IMR-90 (cell line): ENCODE measurements at regions not wholly inside any gene's neighbourhood (a gene's known extent, or its start where the extent isn't known, plus 50 kb on each side); places are given as distances from the start of the nearest gene placed in this dataset.

Source experiments
- ATAC-seq: fragments of 200-7000 bp; cut with Tn5 transposase; 2 replicates; pipeline ENCODE4 v1.9.1; 2020; ENCODE audit warnings: low read depth, mild to moderate bottlenecking, moderate library complexity
- BruUV-seq: library from RNA; stranded (reverse); fragments of 400-500 nt; replicated peaks from 2 replicates; lab custom pipeline; 2021; lab: Mats Ljungman, UMichigan
- CTCF ChIA-PET: fragments of 300-600 bp; formaldehyde crosslinking; extraction: SDS; loops from one replicate; lab custom pipeline; 2021; ENCODE audit warnings: antibody characterized with exemption; lab: Yijun Ruan, JAX
- POLR2A ChIA-PET: fragments of 300-600 bp; sonication (Branson Sonifier 250); formaldehyde crosslinking; loops from one replicate; lab custom pipeline; 2022; ENCODE audit warnings: antibody characterized with exemption; ENCODE audit not compliant: unreplicated experiment; lab: Charles Lee
- DNase-seq: peaks from one replicate; pipeline ENCODE4 v3.0.0; 2013
- H2AFZ ChIP-seq: replicated peaks from 2 replicates; pipeline ENCODE3; 2013; ENCODE audit warnings: low read length, mild to moderate bottlenecking; ENCODE audit not compliant: poor library complexity
- H2AK5ac ChIP-seq: 2 replicates; pipeline ENCODE4 v1.6.1; 2013; ENCODE audit warnings: low read depth, low read length, inconsistent platforms
- H2AK9ac ChIP-seq: replicated peaks from 2 replicates; pipeline ENCODE3; 2013; ENCODE audit warnings: mild to moderate bottlenecking, low read depth, low read length, moderate library complexity; ENCODE audit not compliant: poor library complexity
- H2BK120ac ChIP-seq: 2 replicates; pipeline ENCODE4 v1.6.1; 2013; ENCODE audit warnings: low read depth, low read length, inconsistent platforms
- H2BK15ac ChIP-seq: 3 replicates; pipeline ENCODE4 v1.6.1; 2013; ENCODE audit warnings: low read depth, low read length, inconsistent platforms
- H2BK20ac ChIP-seq: 2 replicates; pipeline ENCODE4 v1.6.1; 2013; ENCODE audit warnings: low read depth, mild to moderate bottlenecking, inconsistent platforms, low read length, moderate library complexity
- H2BK5ac ChIP-seq: 2 replicates; pipeline ENCODE4 v1.6.1; 2013; ENCODE audit warnings: mild to moderate bottlenecking, low read depth, low read length, inconsistent platforms; ENCODE audit not compliant: poor library complexity, severe bottlenecking
- H3K14ac ChIP-seq: replicated peaks from 2 replicates; pipeline ENCODE4 v1.6.1; 2013; ENCODE audit warnings: low read depth, low read length, inconsistent platforms
- H3K18ac ChIP-seq: 2 replicates; pipeline ENCODE4 v1.6.1; 2013; ENCODE audit warnings: low read depth, low read length, control low read depth
- H3K23ac ChIP-seq: 2 replicates; pipeline ENCODE4 v1.6.1; 2013; ENCODE audit warnings: low read depth, low read length, inconsistent platforms
- H3K27ac ChIP-seq: 2 replicates; pipeline ENCODE4 v1.5.1; 2013; ENCODE audit warnings: mild to moderate bottlenecking, control low read depth, low read length; ENCODE audit not compliant: insufficient read depth
- H3K27me3 ChIP-seq: 2 replicates; pipeline ENCODE4 v1.6.1; 2013; ENCODE audit warnings: low read length; ENCODE audit not compliant: control insufficient read depth, insufficient read depth
- H3K36me3 ChIP-seq: 2 replicates; pipeline ENCODE4 v1.6.1; 2013; ENCODE audit warnings: low read length, mixed read lengths; ENCODE audit not compliant: control insufficient read depth, insufficient read depth
- H3K4ac ChIP-seq: 2 replicates; pipeline ENCODE4 v1.6.1; 2013; ENCODE audit warnings: low read depth, low read length, inconsistent platforms
- H3K4me1 ChIP-seq: 2 replicates; pipeline ENCODE4 v1.6.1; 2013; ENCODE audit warnings: low read length, mixed read lengths; ENCODE audit not compliant: control insufficient read depth, insufficient read depth
- H3K4me2 ChIP-seq: 2 replicates; pipeline ENCODE4 v1.6.1; 2013; ENCODE audit warnings: low read depth, mild to moderate bottlenecking, control low read depth, low read length, moderate library complexity
- H3K4me3 ChIP-seq: 2 replicates; pipeline ENCODE4 v1.5.1; 2013; ENCODE audit warnings: low read depth, mild to moderate bottlenecking, control low read depth, low read length, moderate library complexity; ENCODE audit not compliant: insufficient read depth
- H3K56ac ChIP-seq: 2 replicates; pipeline ENCODE4 v1.6.1; 2013; ENCODE audit warnings: low read length, inconsistent platforms; ENCODE audit not compliant: insufficient read depth; ENCODE audit errors: extremely low read depth
- H3K79me1 ChIP-seq, 2 experiments: 2 replicates each; pipeline ENCODE4 v1.6.1; 2013; ENCODE audit warnings: low read length in 2 of 2, inconsistent platforms in 1 of 2, low read depth in 1 of 2
- H3K9ac ChIP-seq: 2 replicates; pipeline ENCODE4 v1.6.1; 2013; ENCODE audit warnings: low read depth, low read length, control low read depth
- H3K9me1 ChIP-seq: 2 replicates; pipeline ENCODE4 v1.6.1; 2013; ENCODE audit warnings: low read length, inconsistent platforms; ENCODE audit not compliant: insufficient read depth
- H3K9me3 ChIP-seq: 2 replicates; pipeline ENCODE4 v1.6.1; 2013; ENCODE audit warnings: low read length; ENCODE audit not compliant: control insufficient read depth, insufficient read depth
- H4K20me1 ChIP-seq: 2 replicates; pipeline ENCODE4 v1.6.1; 2013; ENCODE audit warnings: low read length, inconsistent platforms; ENCODE audit not compliant: insufficient read depth
- H4K5ac ChIP-seq: 2 replicates; pipeline ENCODE4 v1.6.1; 2013; ENCODE audit warnings: mild to moderate bottlenecking, low read depth, low read length, control low read depth
- H4K8ac ChIP-seq, 2 experiments: 2 replicates each; pipeline ENCODE4 v1.6.1; 2013; ENCODE audit warnings: low read depth in 2 of 2, low read length in 2 of 2, control low read depth in 1 of 2, inconsistent platforms in 1 of 2
- H4K91ac ChIP-seq: 2 replicates; pipeline ENCODE4 v1.6.1; 2013; ENCODE audit warnings: low read depth, low read length, inconsistent platforms; ENCODE audit not compliant: insufficient read depth
- BHLHE40 ChIP-seq: fragments of 150-350 bp; IDR thresholded peaks from 2 replicates; pipeline ENCODE4 v1.6.1; 2016; ENCODE audit warnings: mild to moderate bottlenecking, low read depth, low read length
- CEBPB ChIP-seq: IDR thresholded peaks from 2 replicates; pipeline ENCODE4 v1.6.1; 2012; ENCODE audit warnings: low read depth, low read length, improper control_type of control experiment
- CHD1 ChIP-seq: IDR thresholded peaks from 2 replicates; pipeline ENCODE4 v1.6.1; 2012; ENCODE audit warnings: low read depth, low read length, improper control_type of control experiment
- ELK1 ChIP-seq: fragments of 150-350 bp; IDR thresholded peaks from 2 replicates; pipeline ENCODE4 v1.6.1; 2016; ENCODE audit warnings: low read depth, mild to moderate bottlenecking, low read length, moderate library complexity, borderline replicate concordance
- FOS ChIP-seq: fragments of 150-350 bp; IDR thresholded peaks from 2 replicates; pipeline ENCODE4 v1.6.1; 2016; ENCODE audit warnings: low read depth, low read length
- MAFK ChIP-seq: IDR thresholded peaks from 2 replicates; pipeline ENCODE4 v1.6.1; 2012; ENCODE audit warnings: low read depth, low read length, improper control_type of control experiment
- MXI1 ChIP-seq: IDR thresholded peaks from 2 replicates; pipeline ENCODE4 v1.6.1; 2012; ENCODE audit warnings: low read depth, mild to moderate bottlenecking, low read length, moderate library complexity, borderline replicate concordance
- NFE2L2 ChIP-seq: fragments of 150-350 bp; IDR thresholded peaks from 2 replicates; pipeline ENCODE4 v1.6.1; 2016; ENCODE audit warnings: low read depth, mild to moderate bottlenecking, low read length
- POLR2A ChIP-seq: IDR thresholded peaks from 2 replicates; pipeline ENCODE4 v1.6.1; 2012; ENCODE audit warnings: mild to moderate bottlenecking, low read depth, low read length
- RAD21 ChIP-seq: IDR thresholded peaks from 2 replicates; pipeline ENCODE4 v1.6.1; 2012; ENCODE audit warnings: low read length, improper control_type of control experiment
- RCOR1 ChIP-seq: IDR thresholded peaks from 2 replicates; pipeline ENCODE4 v1.6.1; 2012; ENCODE audit warnings: mild to moderate bottlenecking, low read length, improper control_type of control experiment; ENCODE audit not compliant: insufficient replicate concordance
- RFX5 ChIP-seq: IDR thresholded peaks from 2 replicates; pipeline ENCODE4 v1.8.0; 2012; ENCODE audit warnings: low read depth, mild to moderate bottlenecking, low read length, moderate library complexity
- SMC3 ChIP-seq: fragments of 150-350 bp; IDR thresholded peaks from 2 replicates; pipeline ENCODE4 v1.6.1; 2016; ENCODE audit warnings: low read depth, mild to moderate bottlenecking, antibody characterized with exemption, low read length, moderate library complexity
- USF2 ChIP-seq: fragments of 150-350 bp; IDR thresholded peaks from 2 replicates; pipeline ENCODE4 v1.6.1; 2017; ENCODE audit warnings: mild to moderate bottlenecking, antibody characterized with exemption, low read length, low read depth
- WGBS, 2 experiments: methylation state at CpG; one replicate each; pipeline versions ENCODE4 v1.1.5 to v1.1.7; 2013; ENCODE audit warnings: missing lambda C conversion rate in 2 of 2; ENCODE audit not compliant: insufficient read length in 1 of 2; ENCODE audit errors: extremely low coverage in 2 of 2; 5-methylcytosine and 5-hydroxymethylcytosine counted together
- dilution Hi-C: fragments of 300-500 bp; cut with HindIII; formaldehyde crosslinking; loops from one replicate; pipeline ENCODE4 v1.14.3; 2018; ENCODE audit warnings: low sequenced_read_pairs; ENCODE audit not compliant: unreplicated experiment
- in situ Hi-C: fragments of 300-500 bp; cut with MboI; formaldehyde crosslinking; loops from 3 replicates; pipeline ENCODE4 v1.14.3; 2019; ENCODE audit warnings: low sequenced_read_pairs, inconsistent platforms, mixed read lengths
- intact Hi-C: fragments of 100-400 bp; cut with micrococcal nuclease; formaldehyde crosslinking; loops from 2 replicates; pipeline ENCODE4 v1.10.0; 2022

GRCh38 chr7:88398459-88398858, 91.8 kb upstream of the STEAP4 start:
- Histone ChIP-seq H3K9me3 (no peaks in the 10 kb centered on the region; the same call in 1 of the 2 replicates), H2BK120ac (no peak overlapping the region), H2AK9ac (no peak overlapping the region), H3K27ac (no peak overlapping the region), H3K4ac (no peak overlapping the region), H3K79me1 (no peaks in the 10 kb centered on the region), H3K56ac (no peak overlapping the region), H3K4me1 (no peaks in the 10 kb centered on the region), H3K14ac (no peak overlapping the region), H3K9ac (no peak overlapping the region), H3K4me3 (no peak overlapping the region), H4K20me1 (no peaks in the 10 kb centered on the region), H2BK20ac (no peak overlapping the region), H4K8ac (no peak overlapping the region), H3K4me2 (no peak overlapping the region), H3K9me1 (no peaks in the 10 kb centered on the region), H3K27me3 (no peaks in the 10 kb centered on the region), H3K36me3 (no peaks in the 10 kb centered on the region), H2BK15ac (no peak overlapping the region), H2AK5ac (no peak overlapping the region), H3K23ac (no peak overlapping the region), H2AFZ (no peak overlapping the region), H3K18ac (no peak overlapping the region), H4K5ac (no peak overlapping the region), H2BK5ac (no peak overlapping the region), H4K91ac (no peak overlapping the region)
- WGBS, 2 experiments: no CpG with 5 or more reads among the region's 1 CpG
- BruUV-seq: no TSS peak
- DNase-seq (no peak), ATAC-seq (no peak)
- CTCF ChIA-PET: no interaction called here
- POLR2A ChIA-PET: no interaction called here
- in situ Hi-C loops: no loop called here
- dilution Hi-C loops: no loop called here
- intact Hi-C loops: no loop called here
- TF ChIP-seq SMC3 (no peak), MXI1 (no peak), BHLHE40 (no peak), NFE2L2 (no peak), MAFK (no peak), RAD21 (no peak), CHD1 (no peak), CEBPB (no peak), RFX5 (no peak), USF2 (no peak), RCOR1 (no peak), ELK1 (no peak), FOS (no peak), POLR2A (no peak)
